Renal pelvis (tissue), 1 donor: ENCODE measurements at regions not wholly inside any gene's neighbourhood (a gene's known extent, or its start where the extent isn't known, plus 50 kb on each side); places are given as distances from the start of the nearest gene placed in this dataset.
"Not testable (repeated sequence)": the region's sequence is repeated elsewhere in the genome, so short reads cannot be mapped to it uniquely, and the experiment has no call there.

Experiments
- DNase-seq: peaks from one replicate; pipeline ENCODE4 v3.0.0-alpha.2; 2013

- no peak for DNase-seq
Observed at GRCh38 chr18:10141559-10141958, 227.7 kb downstream of the VAPA start.

DNA sequence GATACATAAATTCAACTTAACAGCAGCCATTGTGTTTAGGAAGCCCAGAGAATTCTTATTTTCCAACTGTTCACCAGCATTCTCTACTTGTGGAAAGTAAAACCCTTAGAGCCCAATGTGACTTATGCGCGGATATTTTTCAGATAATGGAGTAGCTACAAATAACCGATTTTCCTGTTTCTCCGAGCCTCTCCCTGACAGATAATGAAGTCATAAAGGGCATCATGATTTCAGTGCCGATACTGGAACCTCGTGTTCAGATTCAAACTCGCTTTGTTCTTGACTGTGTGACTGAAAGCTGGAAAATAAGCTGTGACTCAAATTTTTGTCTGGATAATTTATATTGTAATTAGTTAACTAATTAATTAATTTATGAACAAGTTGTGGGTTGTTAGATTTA, 228.2 kb downstream of the VAPA start:
- DNase-seq = no peak

- DNase-seq = no peak
Observed at GRCh38 chr18:10142496-10143160, 228.8 kb downstream of the VAPA start.

DNA sequence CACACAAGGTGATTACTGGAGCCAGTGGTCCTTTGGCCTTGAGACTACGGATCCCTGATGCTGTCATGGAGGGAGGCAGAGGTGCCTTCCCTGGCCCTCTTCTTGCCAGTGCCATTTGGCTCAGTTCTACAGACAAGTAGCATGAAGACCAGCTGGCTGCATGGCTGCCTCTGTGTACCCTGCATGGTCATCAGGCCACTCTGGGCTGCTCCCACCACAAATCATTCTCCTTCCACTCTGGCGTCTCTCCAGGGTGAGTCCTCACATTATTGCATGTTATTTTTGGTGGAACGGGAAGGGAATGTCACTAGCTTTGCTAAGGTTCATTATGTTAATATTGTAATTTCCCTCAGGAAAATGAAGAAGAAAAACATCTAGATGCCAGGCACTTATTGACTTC, 229.8 kb downstream of the VAPA start:
- no peak for DNase-seq

DNA sequence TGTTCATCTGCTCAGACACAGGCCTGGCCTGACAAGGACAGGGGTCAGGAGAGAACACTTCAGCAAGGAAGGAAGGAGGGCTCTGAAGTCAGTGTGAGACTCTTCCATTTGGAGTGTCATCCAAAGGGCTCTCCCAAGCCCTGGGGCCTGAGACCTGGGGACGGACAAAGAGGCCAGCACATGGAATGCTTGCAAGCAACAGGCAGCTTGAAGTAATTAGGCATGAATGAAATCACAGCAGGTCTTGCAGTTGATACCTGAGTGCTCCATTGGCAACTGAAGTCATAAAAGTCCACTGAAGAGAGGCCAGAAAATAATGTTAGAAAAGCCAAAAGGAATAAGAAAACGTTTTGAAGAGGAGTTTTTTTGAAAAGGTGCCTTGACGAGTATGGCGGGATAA, 231.7 kb downstream of the VAPA start:
- DNase-seq = no peak

- no peak for DNase-seq
Observed at GRCh38 chr18:10147226-10147625, 233.4 kb downstream of the VAPA start.

GRCh38 chr18:10147752-10148151, 233.9 kb downstream of the VAPA start:
- no peak for DNase-seq

GRCh38 chr18:10148189-10148929, 234.5 kb downstream of the VAPA start:
- DNase-seq = no peak

GRCh38 chr18:10149768-10150556, 236.1 kb downstream of the VAPA start:
- no peak for DNase-seq

DNA sequence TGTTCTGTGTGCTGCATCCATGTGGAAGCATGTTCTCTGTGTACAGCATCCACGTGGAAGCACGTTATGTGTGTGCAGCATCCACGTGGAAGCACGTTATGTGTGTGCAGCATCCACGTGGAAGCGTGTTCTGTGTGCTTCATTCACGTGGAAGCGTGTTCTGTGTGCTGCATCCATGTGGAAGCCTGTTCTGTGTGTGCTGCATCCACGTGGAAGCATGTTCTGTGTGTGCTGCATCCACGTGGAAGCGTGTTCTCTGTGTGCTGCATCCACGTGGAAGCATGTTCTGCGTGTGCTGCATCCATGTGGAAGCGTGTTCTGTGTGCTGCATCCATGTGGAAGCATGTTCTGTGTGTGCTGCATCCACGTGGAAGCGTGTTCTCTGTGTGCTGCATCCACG, 236.8 kb downstream of the VAPA start:
- DNase-seq = not testable (repeated sequence)

DNA sequence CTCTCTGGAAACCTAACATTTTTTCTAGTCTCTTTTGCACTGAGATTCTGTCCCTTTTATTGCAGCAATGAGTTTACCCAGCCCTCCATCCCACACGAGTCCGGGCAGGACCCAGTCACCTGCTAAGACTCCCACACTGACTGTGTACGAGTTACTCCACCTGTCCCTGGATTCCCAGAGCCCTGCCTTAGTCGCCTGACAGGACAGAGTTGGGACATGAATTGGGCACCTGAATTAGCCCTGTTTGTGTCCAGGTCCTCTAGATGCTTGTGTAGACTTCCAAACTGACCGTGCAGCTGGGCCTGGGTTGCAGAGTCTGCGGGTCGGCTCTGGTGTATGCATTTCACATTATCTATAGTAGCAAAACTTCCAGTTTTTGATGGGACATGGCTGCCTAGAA, 238.7 kb downstream of the VAPA start:
- DNase-seq = no peak

GRCh38 chr18:10153924-10154752, 240.3 kb downstream of the VAPA start:
- no peak for DNase-seq

- DNase-seq = no peak
Observed at GRCh38 chr18:10157706-10158105, 243.9 kb downstream of the VAPA start.

- no peak for DNase-seq
Observed at GRCh38 chr18:10160251-10160650, 246.4 kb downstream of the VAPA start.

DNA sequence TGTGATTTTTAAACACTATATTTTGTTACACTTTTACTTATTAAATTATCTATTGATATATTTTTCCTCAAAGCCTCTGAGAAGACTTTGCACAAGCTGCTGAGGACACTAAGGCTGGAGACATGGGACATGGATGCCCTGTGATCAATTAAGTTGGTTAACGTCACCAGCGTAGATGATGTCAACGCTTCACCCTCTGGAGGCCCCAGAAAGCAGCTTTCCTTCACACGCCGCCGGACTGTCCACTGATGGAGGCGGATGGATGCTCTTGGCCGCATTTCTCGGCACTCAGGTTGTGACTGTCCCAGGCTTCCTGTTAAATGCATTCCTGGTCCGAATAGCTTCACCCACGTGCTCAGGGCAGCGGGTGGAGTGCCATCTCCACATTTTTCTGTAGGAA, 247.5 kb downstream of the VAPA start:
- no peak for DNase-seq

DNA sequence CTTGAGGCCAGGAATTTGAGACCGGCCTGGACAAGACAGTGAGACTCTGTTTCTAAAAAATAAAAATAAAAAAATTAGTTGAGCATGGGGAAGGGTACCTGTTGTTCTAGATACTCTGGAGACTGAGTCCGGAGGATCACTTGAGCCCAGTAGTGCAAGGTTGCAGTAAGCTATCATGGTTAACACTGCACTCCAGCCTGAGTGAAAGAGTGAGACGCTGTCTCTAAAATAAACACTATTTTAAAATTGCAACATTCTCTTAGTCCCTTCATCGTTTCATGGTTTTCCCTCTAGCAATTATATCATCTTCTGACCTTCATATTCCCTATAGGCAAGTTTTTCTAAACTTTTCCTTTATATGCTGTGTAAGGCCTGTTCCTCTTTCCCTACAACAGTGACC, 248.5 kb downstream of the VAPA start:
- DNase-seq = no peak

DNA sequence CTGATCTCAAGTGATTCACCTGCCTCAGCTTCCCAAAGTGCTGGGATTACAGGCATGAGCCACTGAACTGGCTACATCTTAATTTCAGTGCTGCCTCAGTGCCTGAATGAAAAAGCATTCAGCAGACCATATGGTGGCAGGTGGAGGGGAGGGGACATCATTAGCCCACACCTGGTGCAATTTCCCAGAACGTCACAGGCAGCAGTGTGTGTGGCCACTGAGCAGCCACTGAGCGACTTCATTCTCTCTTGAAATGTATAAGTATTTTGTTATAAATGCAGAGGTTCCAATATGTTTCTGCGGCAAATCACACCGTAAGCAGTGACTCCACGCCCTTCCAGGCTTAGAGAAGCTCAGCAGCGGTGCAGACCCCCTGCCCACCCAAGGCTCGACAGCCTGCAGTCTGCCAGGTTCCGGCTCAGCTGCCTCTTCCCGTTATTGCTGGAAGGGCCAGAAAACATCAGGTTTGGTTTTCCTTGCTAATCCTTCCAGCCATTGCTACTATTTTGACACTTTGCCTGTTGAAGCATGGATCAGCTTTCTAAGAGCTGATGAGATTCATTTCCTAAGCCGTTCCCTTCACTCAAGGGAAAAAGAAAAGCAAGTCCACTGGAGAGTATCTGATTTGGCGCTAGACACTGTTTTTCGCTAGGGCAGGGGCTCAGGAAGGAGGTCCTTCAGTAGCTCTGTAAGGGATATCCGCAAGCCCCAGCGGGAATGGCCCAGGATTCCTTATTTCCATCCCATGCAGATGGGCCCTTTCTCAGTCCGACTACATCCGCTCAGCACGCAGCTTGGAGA, 250.7 kb downstream of the VAPA start:
- DNase-seq = no peak

DNA sequence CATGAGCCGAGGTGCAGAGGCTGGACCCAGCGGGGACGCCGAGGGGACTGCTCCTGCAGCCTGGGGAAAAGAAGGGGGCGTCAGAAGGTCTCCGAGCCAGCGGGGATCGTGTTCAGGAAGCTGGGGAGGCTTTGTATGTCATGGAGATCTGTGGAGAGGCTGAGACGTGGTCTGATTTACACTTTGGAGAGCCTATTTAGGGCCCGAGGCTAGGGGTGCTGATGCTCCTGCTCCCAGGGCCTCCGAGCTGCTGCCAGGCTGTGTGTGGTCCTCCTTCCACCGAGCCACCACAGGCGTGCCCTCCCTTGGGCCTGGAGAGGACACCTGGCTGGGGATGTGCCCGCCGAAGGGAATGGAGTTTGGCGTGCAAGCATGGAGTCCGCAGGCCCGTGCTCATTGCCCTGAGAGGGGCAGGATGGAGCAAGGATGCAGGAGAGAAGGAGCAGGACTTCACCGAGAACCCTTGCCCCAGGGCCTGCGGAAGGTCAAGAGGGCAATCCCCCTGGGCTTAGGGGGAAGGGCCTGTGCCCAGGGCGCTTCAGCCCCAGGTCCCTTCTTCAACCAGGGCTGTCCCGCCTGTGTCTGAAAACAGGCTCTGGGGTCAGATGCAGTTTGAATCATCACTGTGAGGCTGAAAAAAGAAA, 252.5 kb downstream of the VAPA start:
- no peak for DNase-seq

DNA sequence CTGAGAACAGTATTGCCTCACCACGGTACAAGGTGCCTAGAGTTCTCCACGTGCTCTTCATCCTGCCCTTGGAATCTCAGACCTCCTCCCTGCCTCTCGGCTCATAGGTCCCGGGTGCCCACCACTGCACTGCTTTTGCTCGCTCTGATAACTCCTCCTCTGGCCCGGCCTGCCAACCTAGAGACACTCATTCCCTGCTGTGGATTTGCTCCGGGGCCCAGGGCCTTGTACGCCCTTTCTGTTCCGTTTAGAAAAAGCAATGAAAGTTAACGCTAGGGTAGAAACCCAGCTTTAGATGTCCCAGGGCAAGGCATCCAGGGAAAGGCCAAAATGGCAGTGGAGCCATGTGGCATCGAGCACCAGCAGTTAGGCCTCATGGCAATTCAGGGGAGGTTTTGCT, 253.9 kb downstream of the VAPA start:
- DNase-seq = no peak

DNA sequence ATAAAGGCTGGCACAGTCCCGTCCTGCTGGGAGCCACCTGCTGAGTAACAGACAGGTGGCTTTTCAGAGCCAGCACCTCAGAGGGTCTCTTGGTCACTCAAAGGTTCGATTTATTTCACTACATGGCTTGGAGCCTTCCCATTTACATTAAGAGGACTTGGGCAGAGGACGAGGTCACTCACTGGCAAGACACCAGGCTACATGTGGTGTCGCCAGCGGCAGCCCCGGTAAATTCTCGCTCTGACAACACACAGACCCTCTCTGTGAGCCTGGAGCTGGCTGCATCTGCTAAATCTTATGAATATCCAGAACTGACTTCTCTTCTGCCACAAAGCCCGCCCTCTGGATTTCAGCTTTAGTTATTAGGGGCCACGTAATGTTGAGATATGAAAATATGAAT, 254.7 kb downstream of the VAPA start:
- no peak for DNase-seq

- no peak for DNase-seq
Observed at GRCh38 chr18:10169064-10169562, 255.3 kb downstream of the VAPA start.
